PC-9 (cell line): ENCODE measurements at regions not wholly inside any gene's neighbourhood (a gene's known extent, or its start where the extent isn't known, plus 50 kb on each side); places are given as distances from the start of the nearest gene placed in this dataset.

Source experiments
- EZH2 ChIP-seq: fragments of 200-600 bp; sonication (generic); IDR thresholded peaks from 2 replicates; pipeline ENCODE4 v1.8.0; 2017; ENCODE audit warnings: antibody characterized with exemption, low read depth
- TF ChIP-seq, protein P1 (sequence below): fragments of 200-600 bp; sonication (generic); conservative IDR thresholded peaks from 2 replicates; pipeline ENCODE4 v1.6.1; 2017; ENCODE audit warnings: mixed run types, antibody characterized with exemption, mild to moderate bottlenecking, moderate library complexity

DNA sequence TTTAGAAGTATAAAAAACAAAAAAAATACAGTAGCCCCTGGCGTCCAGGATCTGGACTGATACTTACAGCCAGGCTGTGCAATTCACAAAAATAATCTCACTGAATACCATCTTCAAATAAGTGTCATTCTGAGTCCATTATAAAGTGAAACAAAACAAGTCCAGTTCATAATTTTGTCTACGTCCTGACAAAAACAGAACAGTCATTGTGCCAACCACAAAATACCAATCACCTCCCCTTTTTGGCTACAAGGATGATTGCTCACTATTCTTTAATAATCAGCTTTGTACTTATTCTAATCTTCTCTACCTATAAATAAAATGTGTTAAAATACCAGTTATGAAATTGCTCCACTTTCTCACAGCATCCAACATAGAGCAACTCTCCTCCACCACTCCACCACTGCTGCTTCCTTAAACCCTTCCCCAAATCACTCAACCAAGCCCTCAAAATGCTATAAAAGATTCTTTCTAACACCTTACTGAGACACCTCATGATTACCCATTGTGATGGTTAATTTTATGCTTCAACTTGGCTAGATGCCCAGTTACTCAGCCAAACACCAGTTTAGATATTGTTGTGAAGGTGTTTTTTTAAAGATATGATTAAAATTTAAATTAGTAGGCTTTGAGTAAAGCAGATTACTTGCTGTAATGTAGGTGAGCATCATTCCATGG lies 479.8 kb upstream of the SEMA3A start:
- TF ChIP-seq, protein P1, sequence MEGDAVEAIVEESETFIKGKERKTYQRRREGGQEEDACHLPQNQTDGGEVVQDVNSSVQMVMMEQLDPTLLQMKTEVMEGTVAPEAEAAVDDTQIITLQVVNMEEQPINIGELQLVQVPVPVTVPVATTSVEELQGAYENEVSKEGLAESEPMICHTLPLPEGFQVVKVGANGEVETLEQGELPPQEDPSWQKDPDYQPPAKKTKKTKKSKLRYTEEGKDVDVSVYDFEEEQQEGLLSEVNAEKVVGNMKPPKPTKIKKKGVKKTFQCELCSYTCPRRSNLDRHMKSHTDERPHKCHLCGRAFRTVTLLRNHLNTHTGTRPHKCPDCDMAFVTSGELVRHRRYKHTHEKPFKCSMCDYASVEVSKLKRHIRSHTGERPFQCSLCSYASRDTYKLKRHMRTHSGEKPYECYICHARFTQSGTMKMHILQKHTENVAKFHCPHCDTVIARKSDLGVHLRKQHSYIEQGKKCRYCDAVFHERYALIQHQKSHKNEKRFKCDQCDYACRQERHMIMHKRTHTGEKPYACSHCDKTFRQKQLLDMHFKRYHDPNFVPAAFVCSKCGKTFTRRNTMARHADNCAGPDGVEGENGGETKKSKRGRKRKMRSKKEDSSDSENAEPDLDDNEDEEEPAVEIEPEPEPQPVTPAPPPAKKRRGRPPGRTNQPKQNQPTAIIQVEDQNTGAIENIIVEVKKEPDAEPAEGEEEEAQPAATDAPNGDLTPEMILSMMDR = no peak
- no peak for TF ChIP-seq EZH2
